ENCODE measurements at regions not wholly inside any gene's neighbourhood (a gene's known extent, or its start where the extent isn't known, plus 50 kb on each side); places are given as distances from the start of the nearest gene placed in this dataset.
"Not testable (repeated sequence)": the region's sequence is repeated elsewhere in the genome, so short reads cannot be mapped to it uniquely, and the experiment has no call there.

DNA sequence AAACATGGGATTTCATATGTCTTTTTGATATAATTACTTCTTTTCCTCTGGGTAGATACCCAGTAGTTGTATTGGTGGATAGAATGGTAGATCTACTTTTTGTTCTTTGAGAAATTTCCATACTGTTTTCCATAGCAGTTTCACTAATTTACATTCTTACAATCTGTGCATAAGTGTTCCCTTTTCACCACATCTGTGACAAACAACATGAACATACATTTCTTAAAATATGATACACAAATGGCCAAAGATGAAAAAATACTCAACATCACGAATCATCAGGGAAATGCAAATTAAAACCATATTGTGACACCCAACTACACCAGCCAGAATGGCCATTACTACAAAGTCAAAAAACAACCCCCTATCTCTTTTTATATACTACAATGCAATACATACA lies 1778.5 kb upstream of the ACO1 start:
- ChIA-PET CTCF (no interaction called here), POLR2A (ENCODE audit: unreplicated experiment) (no interaction called here)
- Histone ChIP-seq H3K27me3 (ENCODE audit: insufficient read depth, low read depth) (no peaks in the 10 kb centered on the region), H3K4me3 (no peak overlapping the region), H3K4me1 (replicated peaks; ENCODE audit: insufficient read depth) (no peaks in the 10 kb centered on the region), H4K20me1 (ENCODE audit: insufficient read depth) (no peaks in the 10 kb centered on the region), H3K79me2 (ENCODE audit: low read depth) (no peaks in the 10 kb centered on the region), H3K27ac (no peak overlapping the region), H3F3A (ENCODE audit: insufficient read depth, low read depth) (no peaks in the 10 kb centered on the region), H3K4me2 (no peak overlapping the region), H2AFZ (no peak overlapping the region), H3K36me3 (ENCODE audit: low read depth) (no peaks in the 10 kb centered on the region), H3K9me2 (ENCODE audit: insufficient read depth) (no peaks in the 10 kb centered on the region), H3K9me3 (ENCODE audit: insufficient read depth, low read depth) (no peaks in the 10 kb centered on the region)
- BruUV-seq (replicated peaks), result no TSS peak
- no peak for DNase-seq
- intact Hi-C loops (cut with micrococcal nuclease; ENCODE audit: unreplicated experiment), result no loop called here
- TF ChIP-seq EZH2 (IDR thresholded peaks at IDR 0.05; ENCODE audit: low read depth) (no peak), CTCF (conservative IDR thresholded peaks at IDR 0.05) (no peak)

GRCh38 chr9:30609713-30610112 lies 1774.7 kb upstream of the ACO1 start:
- H3K27ac ChIP-seq, result no peak overlapping the region
- no peaks in the 10 kb centered on the region for H3K27me3 ChIP-seq (ENCODE audit: insufficient read depth, low read depth)
- H3K79me2 ChIP-seq (ENCODE audit: low read depth), result no peaks in the 10 kb centered on the region
- H3F3A ChIP-seq (ENCODE audit: insufficient read depth, low read depth), result no peaks in the 10 kb centered on the region
- no peaks in the 10 kb centered on the region for H4K20me1 ChIP-seq (ENCODE audit: insufficient read depth)
- POLR2A ChIA-PET (ENCODE audit: unreplicated experiment), result no interaction called here
- no peak for DNase-seq
- TF ChIP-seq CTCF (conservative IDR thresholded peaks at IDR 0.05) (no peak), EZH2 (IDR thresholded peaks at IDR 0.05; ENCODE audit: low read depth) (no peak)
- H3K9me2 ChIP-seq (ENCODE audit: insufficient read depth), result no peaks in the 10 kb centered on the region
- no peak overlapping the region for H2AFZ ChIP-seq
- no peak overlapping the region for H3K4me2 ChIP-seq
- intact Hi-C loops (cut with micrococcal nuclease; ENCODE audit: unreplicated experiment), result no loop called here
- BruUV-seq (replicated peaks), result no TSS peak
- no peaks in the 10 kb centered on the region for H3K9me3 ChIP-seq (ENCODE audit: insufficient read depth, low read depth)
- no peaks in the 10 kb centered on the region for H3K36me3 ChIP-seq (ENCODE audit: low read depth)
- H3K4me1 ChIP-seq (replicated peaks; ENCODE audit: insufficient read depth), result no peaks in the 10 kb centered on the region
- no peak overlapping the region for H3K4me3 ChIP-seq
- CTCF ChIA-PET, result no interaction called here

- H3F3A ChIP-seq (ENCODE audit: insufficient read depth, low read depth); H3K4me2 ChIP-seq; intact Hi-C loops (cut with micrococcal nuclease; ENCODE audit: unreplicated experiment); H3K4me1 ChIP-seq (replicated peaks; ENCODE audit: insufficient read depth); POLR2A ChIA-PET (ENCODE audit: unreplicated experiment); DNase-seq; H3K36me3 ChIP-seq (ENCODE audit: low read depth); H3K27me3 ChIP-seq (ENCODE audit: insufficient read depth, low read depth); CTCF ChIA-PET; H3K27ac ChIP-seq; H4K20me1 ChIP-seq (ENCODE audit: insufficient read depth); H3K9me2 ChIP-seq (ENCODE audit: insufficient read depth); H3K9me3 ChIP-seq (ENCODE audit: insufficient read depth, low read depth); BruUV-seq (replicated peaks); H3K79me2 ChIP-seq (ENCODE audit: low read depth); H2AFZ ChIP-seq; H3K4me3 ChIP-seq: not testable (repeated sequence)
Measured at GRCh38 chr9:30616782-30617181, 1767.7 kb upstream of the ACO1 start.

GRCh38 chr9:30622561-30622960 lies 1761.9 kb upstream of the ACO1 start:
- Histone ChIP-seq H4K20me1 (ENCODE audit: insufficient read depth) (no peaks in the 10 kb centered on the region), H3K4me3 (no peak overlapping the region), H3K9me2 (ENCODE audit: insufficient read depth) (no peaks in the 10 kb centered on the region), H3K79me2 (ENCODE audit: low read depth) (no peaks in the 10 kb centered on the region), H3K4me2 (no peak overlapping the region), H3K9me3 (ENCODE audit: insufficient read depth, low read depth) (no peaks in the 10 kb centered on the region), H2AFZ (no peak overlapping the region), H3K4me1 (replicated peaks; ENCODE audit: insufficient read depth) (no peaks in the 10 kb centered on the region), H3K36me3 (ENCODE audit: low read depth) (no peaks in the 10 kb centered on the region), H3K27ac (no peak overlapping the region), H3K27me3 (ENCODE audit: insufficient read depth, low read depth) (no peaks in the 10 kb centered on the region), H3F3A (ENCODE audit: insufficient read depth, low read depth) (no peaks in the 10 kb centered on the region)
- CTCF ChIA-PET, result no interaction called here
- intact Hi-C loops (cut with micrococcal nuclease; ENCODE audit: unreplicated experiment), result no loop called here
- BruUV-seq (replicated peaks), result no TSS peak
- DNase-seq, result no peak
- POLR2A ChIA-PET (ENCODE audit: unreplicated experiment), result no interaction called here
- no peak for TF ChIP-seq EZH2 (IDR thresholded peaks at IDR 0.05; ENCODE audit: low read depth)
- no peak for TF ChIP-seq CTCF (conservative IDR thresholded peaks at IDR 0.05)

Measured in PC-9 (cell line).